HL-60 (cell line): ENCODE measurements at regions not wholly inside any gene's neighbourhood (a gene's known extent, or its start where the extent isn't known, plus 50 kb on each side); places are given as distances from the start of the nearest gene placed in this dataset.

Experiments used
- DNase-seq, 2 experiments: peaks; one replicate each; pipeline ENCODE4 v3.0.0-alpha.2; 2010 to 2020; ENCODE audit warnings: low read depth in 1 of 2, low spot score in 1 of 2
- H3K27ac ChIP-seq: fragments of 250-450 bp; sonication (Bioruptor Pico); replicated peaks from 2 replicates; pipeline ENCODE4 v1.5.1; 2020; ENCODE audit warnings: mild to moderate bottlenecking, moderate library complexity
- H3K27me3 ChIP-seq: fragments of 250-450 bp; sonication (Bioruptor Pico); 2 replicates; pipeline ENCODE4 v1.5.1; 2021; ENCODE audit warnings: mild to moderate bottlenecking, moderate library complexity; ENCODE audit not compliant: insufficient read depth, poor library complexity, severe bottlenecking
- H3K4me3 ChIP-seq: replicated peaks from 2 replicates; pipeline ENCODE4 v1.5.1; 2011; ENCODE audit warnings: mild to moderate bottlenecking, control low read depth, low read length; ENCODE audit not compliant: insufficient read depth
- GABPA ChIP-seq: IDR thresholded peaks from 2 replicates; pipeline ENCODE4 v1.6.1; 2012; ENCODE audit warnings: low read depth
- POLR2AphosphoS5 ChIP-seq: IDR thresholded peaks from 2 replicates; pipeline ENCODE4 v1.6.1; 2012; ENCODE audit warnings: low read depth
- SPI1 ChIP-seq: IDR thresholded peaks from 2 replicates; pipeline ENCODE4 v1.6.1; 2012; ENCODE audit warnings: low read depth, mild to moderate bottlenecking, borderline replicate concordance
- TF ChIP-seq, protein P1 (sequence below): IDR thresholded peaks from 2 replicates; pipeline ENCODE4 v1.6.1; 2012; ENCODE audit warnings: low read depth; ENCODE audit not compliant: insufficient replicate concordance
- TF ChIP-seq, protein P2 (sequence below): IDR thresholded peaks from one replicate; pipeline ENCODE4 v1.5.1; 2011; ENCODE audit warnings: low read length, control low read depth, inconsistent platforms; ENCODE audit not compliant: insufficient read depth

DNA sequence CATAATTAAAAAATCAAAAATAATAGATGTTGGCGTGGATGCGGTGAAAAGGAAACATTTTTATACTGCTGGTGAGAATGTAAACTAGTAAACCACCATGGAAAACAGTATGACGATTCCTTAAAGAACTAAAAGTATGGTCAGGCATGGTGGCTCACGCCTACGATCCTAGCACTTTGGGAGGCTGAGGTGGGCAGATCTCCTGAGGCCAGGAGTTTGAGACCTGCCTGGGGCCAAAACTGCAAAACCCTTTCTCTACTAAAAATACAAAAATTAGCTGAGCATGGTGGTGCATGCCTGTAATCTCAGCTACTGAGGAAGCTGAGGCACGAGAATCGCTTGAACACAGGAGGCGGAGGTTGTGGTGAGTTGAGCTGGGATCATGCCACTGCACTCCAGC, 195.7 kb upstream of the BMP4 start:
- Histone ChIP-seq H3K27me3 (no peaks in the 10 kb centered on the region), H3K27ac (no peak overlapping the region), H3K4me3 (no peak overlapping the region)
- TF ChIP-seq, protein P1, sequence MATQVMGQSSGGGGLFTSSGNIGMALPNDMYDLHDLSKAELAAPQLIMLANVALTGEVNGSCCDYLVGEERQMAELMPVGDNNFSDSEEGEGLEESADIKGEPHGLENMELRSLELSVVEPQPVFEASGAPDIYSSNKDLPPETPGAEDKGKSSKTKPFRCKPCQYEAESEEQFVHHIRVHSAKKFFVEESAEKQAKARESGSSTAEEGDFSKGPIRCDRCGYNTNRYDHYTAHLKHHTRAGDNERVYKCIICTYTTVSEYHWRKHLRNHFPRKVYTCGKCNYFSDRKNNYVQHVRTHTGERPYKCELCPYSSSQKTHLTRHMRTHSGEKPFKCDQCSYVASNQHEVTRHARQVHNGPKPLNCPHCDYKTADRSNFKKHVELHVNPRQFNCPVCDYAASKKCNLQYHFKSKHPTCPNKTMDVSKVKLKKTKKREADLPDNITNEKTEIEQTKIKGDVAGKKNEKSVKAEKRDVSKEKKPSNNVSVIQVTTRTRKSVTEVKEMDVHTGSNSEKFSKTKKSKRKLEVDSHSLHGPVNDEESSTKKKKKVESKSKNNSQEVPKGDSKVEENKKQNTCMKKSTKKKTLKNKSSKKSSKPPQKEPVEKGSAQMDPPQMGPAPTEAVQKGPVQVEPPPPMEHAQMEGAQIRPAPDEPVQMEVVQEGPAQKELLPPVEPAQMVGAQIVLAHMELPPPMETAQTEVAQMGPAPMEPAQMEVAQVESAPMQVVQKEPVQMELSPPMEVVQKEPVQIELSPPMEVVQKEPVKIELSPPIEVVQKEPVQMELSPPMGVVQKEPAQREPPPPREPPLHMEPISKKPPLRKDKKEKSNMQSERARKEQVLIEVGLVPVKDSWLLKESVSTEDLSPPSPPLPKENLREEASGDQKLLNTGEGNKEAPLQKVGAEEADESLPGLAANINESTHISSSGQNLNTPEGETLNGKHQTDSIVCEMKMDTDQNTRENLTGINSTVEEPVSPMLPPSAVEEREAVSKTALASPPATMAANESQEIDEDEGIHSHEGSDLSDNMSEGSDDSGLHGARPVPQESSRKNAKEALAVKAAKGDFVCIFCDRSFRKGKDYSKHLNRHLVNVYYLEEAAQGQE = no peak
- TF ChIP-seq, protein P2, sequence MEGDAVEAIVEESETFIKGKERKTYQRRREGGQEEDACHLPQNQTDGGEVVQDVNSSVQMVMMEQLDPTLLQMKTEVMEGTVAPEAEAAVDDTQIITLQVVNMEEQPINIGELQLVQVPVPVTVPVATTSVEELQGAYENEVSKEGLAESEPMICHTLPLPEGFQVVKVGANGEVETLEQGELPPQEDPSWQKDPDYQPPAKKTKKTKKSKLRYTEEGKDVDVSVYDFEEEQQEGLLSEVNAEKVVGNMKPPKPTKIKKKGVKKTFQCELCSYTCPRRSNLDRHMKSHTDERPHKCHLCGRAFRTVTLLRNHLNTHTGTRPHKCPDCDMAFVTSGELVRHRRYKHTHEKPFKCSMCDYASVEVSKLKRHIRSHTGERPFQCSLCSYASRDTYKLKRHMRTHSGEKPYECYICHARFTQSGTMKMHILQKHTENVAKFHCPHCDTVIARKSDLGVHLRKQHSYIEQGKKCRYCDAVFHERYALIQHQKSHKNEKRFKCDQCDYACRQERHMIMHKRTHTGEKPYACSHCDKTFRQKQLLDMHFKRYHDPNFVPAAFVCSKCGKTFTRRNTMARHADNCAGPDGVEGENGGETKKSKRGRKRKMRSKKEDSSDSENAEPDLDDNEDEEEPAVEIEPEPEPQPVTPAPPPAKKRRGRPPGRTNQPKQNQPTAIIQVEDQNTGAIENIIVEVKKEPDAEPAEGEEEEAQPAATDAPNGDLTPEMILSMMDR = no peak
- TF ChIP-seq GABPA (no peak), SPI1 (no peak), POLR2AphosphoS5 (no peak)
- DNase-seq = no peak

DNA sequence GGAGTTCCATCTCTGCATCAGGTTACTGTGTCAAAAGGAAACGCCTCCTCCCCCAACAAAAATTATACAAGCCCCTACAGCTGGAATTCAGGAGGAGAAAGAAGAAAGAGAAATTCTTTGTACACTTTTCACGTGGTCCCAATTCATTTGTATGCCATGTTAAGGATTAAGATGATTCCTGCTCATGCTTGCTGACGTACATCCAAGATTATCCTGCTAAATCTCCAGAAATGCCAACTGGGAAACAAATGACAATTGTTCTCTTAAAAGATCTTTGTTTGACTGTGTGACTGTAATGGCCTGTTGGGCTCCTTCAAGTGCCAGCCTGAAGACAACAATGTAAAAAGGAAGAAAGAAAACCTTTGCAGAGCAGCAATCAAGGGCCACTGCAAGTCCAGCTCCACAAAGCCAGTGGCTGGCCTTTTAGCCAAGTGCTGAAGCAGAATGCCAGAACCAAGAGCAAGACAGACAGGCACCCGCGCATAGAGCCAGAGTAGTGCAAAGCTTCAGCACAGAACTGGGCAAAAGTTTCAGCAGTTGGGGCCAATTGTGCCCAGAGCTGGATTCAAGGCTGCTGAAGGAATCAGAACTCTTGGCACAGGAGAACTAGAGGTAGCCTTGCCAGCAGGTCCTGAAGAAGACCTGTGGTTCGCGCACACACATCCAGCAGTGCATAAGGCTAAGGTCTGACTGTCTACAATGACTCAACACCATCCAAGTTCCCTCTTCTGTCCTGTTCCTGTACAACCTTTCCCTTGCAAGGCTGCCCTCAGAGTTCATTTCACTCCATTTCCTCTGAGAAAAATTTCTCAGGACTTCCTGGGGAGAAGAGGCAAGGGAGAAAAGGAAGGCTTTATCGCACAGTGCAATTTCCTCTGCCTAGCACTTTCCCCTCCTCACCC, 209.7 kb upstream of the BMP4 start:
- no peak for DNase-seq

DNA sequence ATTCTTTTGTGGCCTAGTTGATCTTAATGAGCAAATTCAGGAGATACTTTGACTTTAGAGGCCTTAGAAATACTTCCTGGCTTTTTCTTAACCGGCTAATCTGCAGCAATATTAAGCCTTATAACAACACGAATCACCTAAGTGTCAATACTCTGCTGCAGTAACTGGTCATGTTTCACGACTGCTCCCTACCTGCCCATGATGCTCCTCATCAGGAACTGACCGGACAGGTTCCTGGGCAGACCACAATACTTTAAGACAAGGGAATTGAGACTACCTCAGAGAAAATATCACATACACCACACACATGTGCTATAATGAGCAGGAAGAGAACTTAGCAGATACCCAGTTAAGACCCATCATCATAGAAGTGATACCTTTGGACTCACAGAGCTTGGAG, 211.9 kb upstream of the BMP4 start:
- Histone ChIP-seq H3K27me3 (peaks cover 3% of the 10 kb centered on the region), H3K4me3 (no peak overlapping the region), H3K27ac (no peak overlapping the region)
- DNase-seq = no peak
- TF ChIP-seq SPI1 (no peak), POLR2AphosphoS5 (no peak)
- TF ChIP-seq, protein P1 = no peak

More for the DNA sequence above, 209.7 kb upstream of the BMP4 start:
- Histone ChIP-seq H3K27ac (no peak overlapping the region), H3K27me3 (peaks cover 3% of the 10 kb centered on the region), H3K4me3 (no peak overlapping the region)
- TF ChIP-seq POLR2AphosphoS5 = no peak
- no peak for TF ChIP-seq GABPA
- no peak for TF ChIP-seq SPI1
- TF ChIP-seq, protein P1 = no peak
